ENCODE measurements at regions not wholly inside any gene's neighbourhood (a gene's known extent, or its start where the extent isn't known, plus 50 kb on each side); places are given as distances from the start of the nearest gene placed in this dataset.
"Not testable (repeated sequence)": the region's sequence is repeated elsewhere in the genome, so short reads cannot be mapped to it uniquely, and the experiment has no call there.

DNA sequence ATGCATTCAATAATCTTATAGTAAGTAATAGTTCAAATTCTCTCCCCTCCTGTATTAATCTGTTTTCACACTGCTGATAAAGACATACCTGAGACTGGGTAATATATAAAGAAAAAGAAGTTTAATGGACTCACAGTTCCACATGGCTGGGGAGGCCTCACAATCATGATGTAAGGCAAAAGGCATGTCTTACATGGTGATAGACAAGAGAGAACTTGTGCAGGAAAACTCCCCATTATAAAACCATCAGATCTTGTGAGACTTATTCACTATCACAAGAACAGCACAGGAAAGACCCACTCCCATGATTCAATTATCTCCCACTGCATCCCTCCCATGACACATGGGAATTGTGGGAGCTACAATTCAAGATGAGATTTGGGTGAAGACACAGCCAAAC lies 199.9 kb upstream of the PCSK5 start:
- DNase-seq = not testable (repeated sequence)

DNA sequence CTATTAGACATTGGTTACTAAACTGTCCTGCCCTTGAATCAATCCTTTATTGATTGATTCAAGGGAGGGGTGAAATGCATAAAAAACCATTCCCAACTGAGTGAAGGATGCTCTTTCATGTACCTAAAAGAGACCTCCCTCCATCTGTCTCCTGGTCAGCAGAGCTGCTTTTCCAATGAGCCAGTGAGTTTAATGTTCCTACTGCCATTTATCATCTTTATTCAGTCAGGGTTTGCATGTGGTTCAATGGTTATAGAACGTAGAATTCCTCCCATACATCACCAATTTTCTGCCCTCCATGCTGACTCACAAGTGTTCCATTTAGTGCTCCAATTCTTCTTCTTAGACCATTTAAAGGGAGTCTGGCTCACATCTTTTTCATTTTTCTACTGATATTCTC lies 199.1 kb upstream of the PCSK5 start:
- DNase-seq = no peak

DNA sequence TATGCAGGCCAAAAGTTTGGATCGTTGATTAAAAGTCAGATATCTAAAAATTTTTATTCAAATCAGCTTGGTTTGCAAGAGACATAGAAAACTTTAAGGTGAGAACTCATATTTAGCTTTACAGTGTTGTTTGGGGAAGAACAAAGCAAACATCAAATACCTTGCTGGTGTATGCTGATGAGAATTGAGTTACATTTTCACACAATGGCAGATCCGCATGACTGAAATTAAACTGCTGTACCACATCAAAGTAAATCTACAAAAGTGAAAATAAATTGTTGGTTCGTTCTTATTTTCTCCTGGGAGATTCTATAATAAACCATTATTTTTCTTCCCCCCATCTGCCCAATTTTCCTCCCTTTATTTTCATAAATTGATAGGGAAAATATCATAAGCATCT lies 198.2 kb upstream of the PCSK5 start:
- no peak for DNase-seq

DNA sequence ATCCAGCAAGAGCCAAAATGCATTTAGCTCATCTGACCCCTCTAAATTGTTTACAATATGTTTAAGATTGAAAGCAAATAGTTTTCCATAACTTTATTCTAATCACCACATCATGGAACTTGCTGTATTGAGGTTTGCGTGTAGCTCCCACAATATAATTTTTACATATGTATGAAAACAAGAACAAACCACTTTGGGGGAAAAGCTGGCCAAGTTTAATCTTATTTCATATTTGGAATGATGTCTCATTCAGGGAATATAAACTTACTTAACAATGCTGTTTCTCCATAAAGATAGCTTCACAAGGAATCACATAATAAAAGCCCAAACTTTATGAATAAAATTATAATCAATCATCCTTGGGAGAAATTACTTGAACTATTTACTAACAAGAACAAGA lies 194.6 kb upstream of the PCSK5 start:
- DNase-seq = no peak

DNA sequence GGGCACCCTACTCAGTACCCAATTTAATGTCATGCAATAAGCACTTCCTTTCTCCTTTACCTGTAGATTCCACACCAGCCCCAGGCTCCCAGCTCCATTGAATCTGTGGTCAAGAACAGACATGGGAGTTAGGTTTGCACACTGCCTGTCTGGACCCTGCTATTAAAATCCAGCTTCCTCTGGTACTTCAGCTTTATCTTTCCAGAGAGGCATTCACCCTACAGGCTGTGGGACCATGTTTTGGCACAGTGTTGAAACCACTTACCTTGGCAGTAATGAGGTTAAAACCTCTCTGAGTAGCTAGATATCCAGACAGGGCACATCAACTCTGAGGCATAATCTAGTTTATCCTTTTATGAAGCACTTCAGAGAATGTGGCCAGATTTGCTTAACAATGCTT lies 191.5 kb upstream of the PCSK5 start:
- no peak for DNase-seq

DNA sequence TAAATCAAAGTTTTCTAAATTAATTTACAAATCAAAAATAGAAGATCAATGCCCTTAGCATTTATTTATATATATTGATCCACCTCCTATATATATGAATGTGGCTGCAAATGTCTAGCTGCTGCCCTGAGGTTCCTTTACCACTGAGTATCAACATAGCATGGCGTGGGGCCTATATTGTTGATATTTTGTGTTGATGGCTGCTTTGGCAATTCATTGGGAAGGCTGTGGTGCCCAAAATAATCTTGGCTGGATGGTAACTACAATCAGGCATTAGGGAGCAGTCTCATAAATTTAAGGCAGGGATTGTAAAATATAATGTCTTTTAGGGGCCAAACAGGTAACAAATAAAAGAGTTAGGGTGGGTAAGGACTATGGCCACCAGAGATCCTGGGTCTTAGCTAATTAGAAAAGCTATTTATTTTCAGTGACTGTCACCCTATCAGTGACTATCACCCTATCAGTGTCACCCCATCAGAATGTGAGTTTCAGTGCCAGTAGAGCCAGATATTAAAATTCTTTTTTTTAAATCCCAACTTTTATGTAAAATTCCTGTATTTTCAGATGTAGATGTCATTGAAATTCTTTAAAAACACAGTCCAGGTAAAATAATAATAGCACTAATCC lies 190.7 kb upstream of the PCSK5 start:
- DNase-seq = no peak

DNA sequence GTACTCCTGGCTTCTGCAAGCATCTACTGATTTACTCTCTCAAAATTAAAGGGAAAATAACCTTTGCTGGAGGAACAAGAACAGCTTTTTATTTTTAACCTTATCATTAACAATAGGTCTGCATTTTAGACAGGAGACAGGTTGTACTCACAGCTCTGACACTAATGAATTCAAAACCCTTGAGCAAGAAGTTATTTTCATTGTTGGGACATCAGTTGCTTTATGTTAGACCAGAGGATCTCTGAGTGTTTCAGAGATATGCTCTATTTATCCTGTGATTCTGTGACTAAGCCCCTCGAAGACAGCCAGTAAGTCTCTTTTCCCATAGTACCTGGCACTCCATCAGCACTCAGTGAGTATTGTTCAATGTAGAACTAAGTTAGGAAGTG lies 190.2 kb upstream of the PCSK5 start:
- no peak for DNase-seq

DNA sequence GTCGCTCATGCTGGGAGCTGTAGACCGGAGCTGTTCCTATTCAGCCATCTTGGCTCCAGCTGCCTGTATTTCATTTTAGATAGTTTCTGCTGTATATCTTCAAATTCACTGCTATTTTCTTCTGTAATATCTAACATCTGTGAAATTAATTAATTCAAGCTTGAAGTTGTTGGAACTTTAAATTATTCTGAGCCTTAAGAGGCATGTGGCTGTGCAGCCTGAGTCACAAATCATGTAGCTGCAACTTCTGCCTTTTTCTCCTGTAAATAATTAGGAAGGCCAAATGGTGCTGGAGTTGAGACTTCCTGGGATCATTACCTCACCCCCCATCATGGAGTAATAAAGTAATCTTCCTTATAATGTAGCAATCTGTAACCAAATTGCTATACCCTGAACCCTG lies 183.3 kb upstream of the PCSK5 start:
- no peak for DNase-seq

DNA sequence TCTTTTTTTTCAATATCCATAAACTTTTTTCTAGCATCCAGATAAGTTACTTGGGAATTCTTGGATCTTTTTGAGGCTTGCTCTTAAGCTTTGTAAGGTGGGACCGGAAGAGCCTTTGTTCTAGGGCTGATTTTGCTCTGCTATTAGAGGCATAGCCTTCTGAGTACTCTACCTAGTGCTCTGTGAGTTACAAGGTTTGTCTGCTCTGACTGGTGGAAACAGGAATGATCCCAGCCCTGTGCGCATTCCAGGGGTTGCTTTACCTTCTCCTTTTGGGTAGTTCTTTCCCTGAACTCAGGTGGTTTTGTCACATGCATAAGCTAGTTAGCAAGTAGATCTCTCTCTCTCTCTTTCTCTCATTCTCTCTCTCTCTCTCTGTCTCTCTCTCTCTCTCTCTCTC lies 180.8 kb upstream of the PCSK5 start:
- DNase-seq = no peak

DNA sequence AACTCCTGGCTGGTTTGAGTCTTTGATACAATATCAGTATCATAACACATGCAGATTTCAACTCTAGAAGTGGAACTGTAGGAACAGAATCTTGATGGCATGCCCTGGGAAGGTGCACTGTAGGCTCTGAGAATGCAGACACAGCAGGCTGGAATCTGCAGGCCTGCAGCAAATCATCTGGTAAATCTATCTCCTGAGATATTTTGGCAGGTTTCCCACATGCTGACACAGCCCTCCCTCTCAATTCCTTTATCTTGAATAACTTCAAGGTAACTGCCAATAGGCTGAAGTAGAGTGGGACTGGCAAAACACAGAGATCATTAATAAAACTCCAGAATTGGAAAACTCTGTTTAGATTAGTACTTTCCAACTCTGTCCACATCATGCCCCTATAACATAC lies 177.8 kb upstream of the PCSK5 start:
- DNase-seq = no peak

DNA sequence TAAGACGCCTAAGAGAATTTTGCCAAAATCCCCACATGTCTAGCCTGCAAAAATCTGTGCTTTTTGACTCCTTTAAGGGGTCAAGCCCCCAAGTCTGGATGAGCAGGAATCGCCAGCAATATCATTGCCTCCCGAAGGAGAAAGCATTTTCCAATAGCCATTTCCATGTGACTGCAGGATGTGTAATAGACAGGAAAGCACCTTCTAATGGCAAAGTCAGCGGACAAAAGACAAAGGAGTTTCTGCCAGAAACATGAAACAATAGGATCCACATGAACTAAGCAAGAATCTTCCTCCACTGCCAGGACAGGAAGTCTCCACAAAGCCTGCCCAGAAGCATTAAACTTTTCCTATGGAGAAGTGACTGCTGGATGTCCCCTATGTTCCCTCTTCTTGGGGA lies 177.1 kb upstream of the PCSK5 start:
- no peak for DNase-seq

DNA sequence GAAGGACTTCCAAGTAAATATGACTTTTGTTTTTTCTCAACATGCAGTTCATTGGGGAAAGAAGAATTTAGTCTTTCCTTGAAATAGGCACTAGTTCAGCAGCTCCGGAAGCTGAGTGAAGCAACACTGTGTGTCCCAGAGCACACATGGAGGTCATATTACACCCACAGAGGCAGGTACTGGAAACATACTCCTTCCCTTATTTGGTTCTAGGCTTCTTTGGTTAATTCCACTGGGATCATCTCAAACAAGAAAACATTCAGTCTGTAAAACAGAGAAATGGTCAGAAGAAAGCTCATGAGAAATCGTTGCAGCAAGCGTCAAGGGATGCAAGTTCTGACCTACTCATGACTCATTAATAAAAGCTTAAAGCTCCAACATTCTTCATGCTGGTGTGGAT lies 175.1 kb upstream of the PCSK5 start:
- DNase-seq = no peak

DNA sequence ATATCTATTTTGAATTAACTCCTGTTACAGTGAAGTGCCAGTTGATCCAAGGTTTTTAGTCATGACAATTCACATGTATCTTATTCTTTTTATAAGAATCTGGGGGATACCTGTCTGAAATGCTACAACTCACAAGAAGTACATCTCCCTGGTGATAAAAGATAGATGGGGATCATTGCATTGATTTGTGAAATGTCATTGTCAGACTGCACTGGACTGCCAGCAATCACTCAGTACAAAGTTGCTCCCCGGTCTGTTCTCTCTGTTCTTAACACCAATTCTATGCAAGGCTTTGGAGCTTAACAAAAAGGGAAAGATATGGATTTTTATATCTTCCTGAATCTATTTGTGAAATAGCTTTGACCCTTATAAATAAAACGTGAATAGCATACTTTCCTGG lies 171.8 kb upstream of the PCSK5 start:
- no peak for DNase-seq

DNA sequence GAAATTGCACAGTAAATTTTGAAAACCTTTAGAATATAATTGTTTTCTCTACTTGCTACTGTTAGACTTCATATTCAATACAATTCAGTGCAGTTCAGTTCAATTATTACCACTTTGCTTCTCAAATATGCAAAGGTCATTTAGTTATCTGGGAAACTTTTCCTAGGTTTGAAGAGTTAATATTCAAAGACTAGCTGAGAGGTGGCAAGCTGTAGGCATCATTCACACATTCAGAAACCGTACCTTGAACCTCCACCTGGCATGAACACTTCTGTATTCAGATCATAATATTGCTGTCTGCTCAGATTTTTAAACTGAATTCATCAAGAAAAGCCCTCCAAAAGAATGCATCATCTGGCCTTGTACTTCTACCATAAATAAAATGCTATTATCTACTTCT lies 162.1 kb upstream of the PCSK5 start:
- DNase-seq = no peak

DNA sequence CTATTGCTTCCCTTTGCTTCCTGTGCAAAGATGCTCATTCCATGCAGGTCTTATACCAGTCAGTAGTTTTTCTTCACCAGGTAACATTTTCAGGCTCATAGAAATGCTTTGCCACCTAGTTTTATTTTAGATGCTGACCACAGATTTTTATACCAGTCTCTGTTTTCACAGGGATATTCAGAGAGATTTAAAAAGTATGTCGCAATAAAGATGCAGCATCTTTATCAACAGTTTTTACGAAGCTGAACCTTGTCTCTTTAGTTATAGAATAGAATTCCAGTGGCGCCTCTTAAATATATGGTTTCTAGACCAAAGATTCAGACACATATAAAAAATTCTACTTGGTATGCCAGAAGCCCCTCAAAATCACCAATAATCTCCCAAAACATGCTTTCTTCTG lies 155.7 kb upstream of the PCSK5 start:
- no peak for DNase-seq

DNA sequence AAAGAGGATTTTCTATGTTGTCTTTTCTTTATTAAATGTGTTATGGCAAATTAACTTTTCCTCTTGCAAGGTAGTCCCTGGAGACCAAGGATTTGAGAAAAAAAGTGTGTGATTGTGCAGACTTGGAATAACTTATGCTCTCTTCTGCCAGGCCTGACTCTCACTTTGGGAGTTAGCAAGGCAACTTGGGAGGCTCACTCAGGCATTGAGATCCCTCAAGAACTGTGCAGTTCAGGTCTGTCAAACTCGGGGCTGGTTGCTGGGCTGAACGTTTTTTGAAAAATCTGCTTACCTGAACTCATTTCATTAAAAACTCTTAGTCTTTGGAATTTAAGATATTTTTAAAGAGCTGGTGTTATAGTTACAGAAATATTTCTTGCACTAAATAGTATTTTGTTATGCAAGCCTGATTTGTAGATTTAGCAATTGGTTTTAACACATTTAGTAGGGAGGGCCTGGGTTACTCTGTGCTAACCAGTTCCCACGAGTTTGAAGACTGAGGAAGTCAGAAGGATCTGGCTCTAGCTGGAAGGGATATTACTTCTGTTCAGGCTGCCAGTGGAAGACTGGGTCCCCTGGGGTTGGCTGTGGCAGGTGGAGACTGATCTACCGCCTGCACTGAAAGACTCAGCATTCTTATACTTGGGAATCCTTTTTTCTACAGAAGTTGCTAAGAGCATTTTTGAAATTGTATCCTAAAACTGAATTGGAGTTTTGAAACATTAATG lies 150.4 kb upstream of the PCSK5 start:
- no peak for DNase-seq

DNA sequence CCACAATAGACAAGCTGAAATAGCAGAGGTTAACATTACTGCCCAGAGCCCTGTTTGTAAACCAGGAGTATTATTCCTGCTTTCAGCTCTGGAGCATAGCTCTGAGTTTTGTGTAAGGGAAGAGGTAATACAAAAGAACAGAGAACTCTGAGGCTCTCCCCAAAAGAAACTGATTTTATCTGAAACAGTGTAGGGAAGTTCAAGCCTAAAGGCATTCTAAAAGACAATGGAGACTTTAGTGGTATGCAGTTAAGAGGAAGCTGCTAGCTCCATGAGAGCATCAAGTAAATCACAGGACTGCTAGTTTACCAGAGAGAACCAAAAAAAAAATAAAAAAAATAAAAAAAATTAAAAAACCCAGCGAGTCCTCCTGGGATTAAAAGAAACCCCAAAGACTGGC lies 146.6 kb upstream of the PCSK5 start:
- no peak for DNase-seq

DNA sequence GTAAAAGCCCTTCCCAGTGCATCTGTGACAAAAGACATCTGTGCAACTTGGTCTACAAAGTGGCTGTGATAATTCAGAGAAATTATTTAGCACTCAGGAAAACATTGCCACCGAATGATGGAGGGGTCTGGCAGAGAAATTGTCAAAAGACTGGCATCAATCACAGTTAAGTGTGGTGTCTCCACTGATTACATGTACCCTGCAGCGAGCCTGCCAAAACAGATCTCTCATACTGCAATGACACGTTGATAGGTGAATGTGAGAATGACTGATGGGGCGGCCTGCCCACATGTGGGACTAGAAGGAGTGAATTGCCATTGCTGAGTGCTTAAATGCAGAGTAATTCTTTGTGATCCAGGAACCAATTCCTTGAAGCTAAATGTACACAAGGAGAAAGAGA lies 136.4 kb upstream of the PCSK5 start:
- DNase-seq = no peak

DNA sequence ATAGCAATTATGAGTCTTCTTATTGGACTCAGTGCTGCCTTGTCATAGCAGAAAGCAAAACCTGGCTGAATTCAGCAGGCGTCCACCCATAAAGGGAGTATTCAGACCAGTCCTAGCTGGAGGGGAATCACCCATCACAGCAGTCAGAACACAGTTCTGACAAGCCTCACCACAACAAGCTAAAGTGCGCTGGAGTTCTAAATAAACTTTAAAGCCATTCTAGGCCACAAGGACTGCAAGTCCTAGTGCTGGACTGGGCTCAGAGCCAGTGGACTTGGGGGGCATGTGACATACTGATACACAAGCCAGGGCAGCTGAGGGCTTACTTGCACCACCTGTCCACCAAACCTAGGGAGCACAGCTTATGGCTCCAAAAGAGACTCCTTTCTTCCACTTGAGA lies 115.3 kb upstream of the PCSK5 start:
- DNase-seq = no peak

DNA sequence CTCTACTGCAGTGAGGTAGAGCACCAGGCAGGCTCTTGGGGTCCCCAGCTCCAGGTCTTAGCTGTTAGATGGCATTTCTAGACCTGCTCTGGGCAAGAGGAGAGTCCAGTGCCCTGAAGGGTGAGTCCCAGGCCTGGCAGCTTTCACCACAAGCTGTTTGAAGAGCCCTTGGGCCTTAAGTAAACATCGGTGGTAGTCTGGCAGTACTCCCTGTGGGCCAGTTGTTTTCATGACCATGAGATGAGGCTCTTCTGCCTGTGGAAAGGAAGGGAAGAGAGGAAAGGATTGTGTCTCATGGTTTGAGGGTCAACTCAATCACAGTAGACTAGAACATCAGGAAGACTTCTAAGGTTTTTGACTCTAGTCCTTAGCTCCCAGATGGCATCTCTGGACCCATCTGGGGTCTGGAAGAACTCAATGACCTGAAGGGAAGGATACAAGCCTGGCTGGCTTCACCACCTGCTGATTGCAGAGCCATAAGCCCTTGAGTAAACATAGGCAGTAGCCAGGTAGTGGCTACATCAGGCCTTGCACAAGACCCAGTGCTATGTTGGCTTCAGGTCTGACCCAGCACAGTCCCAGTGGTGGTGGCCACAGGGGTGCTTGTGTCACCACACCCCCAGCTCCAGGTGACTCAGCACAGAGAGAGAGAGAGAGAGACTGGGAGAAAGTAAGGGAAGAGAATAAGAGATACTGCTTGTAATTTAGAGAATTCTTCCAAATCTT lies 114.3 kb upstream of the PCSK5 start:
- DNase-seq = no peak

DNA sequence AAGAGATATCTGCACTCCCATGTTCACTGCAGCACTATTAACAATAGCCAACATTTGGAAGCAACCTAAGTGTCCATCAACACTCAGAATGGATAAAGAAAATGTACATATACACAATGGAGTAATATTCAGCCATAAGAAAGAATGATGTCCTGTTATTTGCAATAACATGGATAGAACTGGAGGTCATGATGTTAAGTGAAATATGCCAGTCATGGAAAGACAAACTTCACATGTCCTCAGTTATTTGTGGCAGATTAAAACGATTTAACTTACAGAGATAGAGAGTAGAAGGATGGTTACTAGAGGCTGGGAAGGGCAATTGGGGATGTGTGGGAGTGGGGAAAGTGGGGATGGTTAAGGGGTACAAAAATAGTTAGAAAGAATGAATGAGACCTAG lies 110.3 kb upstream of the PCSK5 start:
- DNase-seq = no peak

DNA sequence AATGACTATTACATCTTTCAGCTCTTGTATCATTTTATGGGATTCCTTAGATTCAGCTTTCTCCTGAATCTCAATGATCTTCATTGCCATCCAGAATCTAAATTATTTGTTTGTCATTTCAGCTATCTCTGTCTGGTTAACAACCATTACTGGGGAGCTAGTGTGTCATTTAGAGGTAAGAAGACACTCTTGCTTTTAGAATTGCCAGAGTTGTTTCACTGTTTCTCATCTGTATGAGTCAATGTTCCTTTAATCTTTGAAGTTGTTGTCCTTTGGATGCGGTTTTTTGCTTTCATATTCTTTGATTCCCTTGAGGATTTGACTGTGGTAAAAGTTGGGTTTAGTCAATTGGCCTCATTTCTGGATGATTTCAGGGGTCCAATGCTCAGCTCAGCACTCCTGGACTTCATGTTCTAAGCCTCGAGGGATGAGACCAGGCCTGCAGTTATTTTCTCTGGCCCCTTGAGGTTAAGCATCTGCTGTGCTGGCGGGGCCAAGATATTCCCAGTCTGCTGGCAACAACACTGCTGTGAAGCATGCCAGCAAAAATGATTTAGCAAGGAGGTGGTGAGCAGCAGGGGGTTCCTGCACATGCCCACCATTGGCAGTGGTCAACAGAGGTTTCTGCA lies 102.4 kb upstream of the PCSK5 start:
- DNase-seq = no peak

DNA sequence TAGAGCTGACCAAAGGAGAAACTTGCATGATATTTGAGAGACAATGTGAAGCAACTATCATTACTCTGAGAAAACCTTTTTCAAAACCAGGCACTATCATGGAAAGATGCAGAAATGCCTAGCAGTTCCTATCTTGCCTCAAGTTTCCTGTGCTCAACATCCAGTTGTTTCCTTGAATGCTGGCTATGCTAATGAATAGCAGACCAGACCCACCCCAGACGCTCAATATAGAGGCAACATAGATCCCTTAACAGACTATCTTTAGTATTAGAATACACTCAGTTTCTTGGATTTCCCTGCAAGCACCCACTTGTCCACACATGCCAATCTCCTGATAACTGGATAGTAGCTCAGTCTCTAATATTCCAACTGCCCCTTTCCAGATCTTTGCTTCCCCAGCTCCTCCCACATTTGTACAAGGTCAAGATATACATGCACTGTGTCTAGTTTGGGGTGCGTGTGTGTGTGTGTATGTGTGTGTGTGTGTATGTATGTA lies 93.3 kb upstream of the PCSK5 start:
- no peak for DNase-seq

DNA sequence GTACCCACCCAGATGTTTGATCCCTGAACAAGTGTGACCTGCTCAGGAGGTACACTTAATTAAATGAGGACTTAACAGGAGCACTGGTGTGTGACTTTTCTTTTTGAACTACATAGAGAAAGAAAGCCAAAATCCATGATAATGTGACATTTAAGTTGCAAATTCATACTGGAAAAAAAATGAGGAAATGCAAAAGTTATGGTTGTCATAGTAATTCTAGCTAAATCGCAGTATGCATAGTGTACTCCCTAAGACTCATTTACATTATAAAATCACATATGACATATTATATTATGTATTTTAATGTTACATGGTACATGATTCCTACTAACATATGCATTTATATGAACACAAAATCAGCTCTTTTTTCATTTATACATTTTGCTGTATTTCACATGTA lies 92.0 kb upstream of the PCSK5 start:
- no peak for DNase-seq
